ENCODE measurements at regions not wholly inside any gene's neighbourhood (a gene's known extent, or its start where the extent isn't known, plus 50 kb on each side); places are given as distances from the start of the nearest gene placed in this dataset.

- DNase-seq = no peak
- 83 to 95% (median 93%) methylated on average over 11 of the region's 11 CpGs for WGBS, 5 donors
- Histone ChIP-seq H3K9me3 (no peaks in the 10 kb centered on the region), H3K36me3 (no peaks in the 10 kb centered on the region), H3K27ac (no peak overlapping the region), H3K27me3 (replicated peaks in 1 of 7) (no peaks in the 10 kb centered on the region), H3K4me3 (no peak overlapping the region), H3K4me1 (no peaks in the 10 kb centered on the region)
- intact Hi-C loops (cut with DNase I; ENCODE audit: low total_unique reads) = no loop called here
- TF ChIP-seq POLR2A (IDR thresholded peaks at IDR 0.05) (no peak), CTCF (IDR thresholded peaks at IDR 0.05 in 8 of 11, conservative IDR thresholded peaks at IDR 0.05 in 3 of 11) (no peak), POLR2AphosphoS5 (IDR thresholded peaks at IDR 0.05) (no peak)
These were observed 106.2 kb upstream of the TUT7 start for GRCh38 chr9:86460216-86461002.

GRCh38 chr9:86459599-86460155 lies 105.5 kb upstream of the TUT7 start:
- no peak for DNase-seq
- no peaks in the 10 kb centered on the region for H3K9me3 ChIP-seq
- H3K4me1 ChIP-seq = no peaks in the 10 kb centered on the region
- no peak overlapping the region for H3K4me3 ChIP-seq
- no peaks in the 10 kb centered on the region for H3K36me3 ChIP-seq
- WGBS, 5 donors = 66 to 80% (median 71%) methylated on average over 5 of the region's 5 CpGs
- no peak overlapping the region for H3K27ac ChIP-seq
- no peaks in the 10 kb centered on the region for H3K27me3 ChIP-seq (replicated peaks in 1 of 7)
- intact Hi-C loops (cut with DNase I; ENCODE audit: low total_unique reads) = no loop called here
- TF ChIP-seq CTCF (IDR thresholded peaks at IDR 0.05 in 8 of 11, conservative IDR thresholded peaks at IDR 0.05 in 3 of 11) (no peak), POLR2AphosphoS5 (IDR thresholded peaks at IDR 0.05) (no peak), POLR2A (IDR thresholded peaks at IDR 0.05) (no peak)

DNA sequence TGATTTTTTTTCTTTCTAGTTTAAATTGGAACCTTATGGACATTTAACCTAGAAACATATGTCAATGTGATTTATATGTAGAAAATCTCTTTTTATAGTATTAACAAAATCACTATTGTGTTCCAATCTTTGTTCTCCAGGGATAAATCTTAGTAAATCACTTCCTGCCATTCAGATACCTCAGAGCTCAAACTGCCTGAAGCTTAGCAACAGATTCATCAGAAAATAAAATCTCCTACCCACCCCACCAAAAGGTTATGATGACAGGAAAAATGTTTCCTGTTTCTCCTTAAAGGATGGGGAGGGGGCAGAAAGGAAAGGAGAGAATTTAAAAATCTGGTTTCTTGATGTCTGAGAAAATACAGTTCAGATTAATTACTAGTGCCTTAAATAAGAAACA lies 105.0 kb upstream of the TUT7 start:
- intact Hi-C loops (cut with DNase I; ENCODE audit: low total_unique reads) = no loop called here
- H3K4me3 ChIP-seq = no peak overlapping the region
- DNase-seq = no peak
- TF ChIP-seq CTCF (IDR thresholded peaks at IDR 0.05 in 8 of 11, conservative IDR thresholded peaks at IDR 0.05 in 3 of 11) = no peak
- no peak for TF ChIP-seq POLR2A (IDR thresholded peaks at IDR 0.05)
- TF ChIP-seq POLR2AphosphoS5 (IDR thresholded peaks at IDR 0.05) = no peak
- no peak overlapping the region for H3K27ac ChIP-seq
- no peaks in the 10 kb centered on the region for H3K27me3 ChIP-seq (replicated peaks in 1 of 7)
- H3K36me3 ChIP-seq = no peaks in the 10 kb centered on the region
- H3K4me1 ChIP-seq = no peaks in the 10 kb centered on the region
- no peaks in the 10 kb centered on the region for H3K9me3 ChIP-seq

- intact Hi-C loops (cut with DNase I; ENCODE audit: low total_unique reads) = no loop called here
- H3K27me3 ChIP-seq (replicated peaks in 1 of 7) = no peaks in the 10 kb centered on the region
- 68 to 84% (median 80%) methylated on average over 7 of the region's 7 CpGs for WGBS, 5 donors
- H3K9me3 ChIP-seq = no peaks in the 10 kb centered on the region
- TF ChIP-seq POLR2A (IDR thresholded peaks at IDR 0.05) (no peak), POLR2AphosphoS5 (IDR thresholded peaks at IDR 0.05) (no peak), CTCF (IDR thresholded peaks at IDR 0.05 in 8 of 11, conservative IDR thresholded peaks at IDR 0.05 in 3 of 11) (no peak)
- H3K4me1 ChIP-seq = no peaks in the 10 kb centered on the region
- H3K27ac ChIP-seq = no peak overlapping the region
- no peaks in the 10 kb centered on the region for H3K36me3 ChIP-seq
- no peak overlapping the region for H3K4me3 ChIP-seq
- no peak for DNase-seq
These were observed 104.1 kb upstream of the TUT7 start for GRCh38 chr9:86458191-86458855.

Measured in spleen (tissue), 11 donors.